ENCODE measurements at regions not wholly inside any gene's neighbourhood (a gene's known extent, or its start where the extent isn't known, plus 50 kb on each side); places are given as distances from the start of the nearest gene placed in this dataset.
"Not testable (repeated sequence)": the region's sequence is repeated elsewhere in the genome, so short reads cannot be mapped to it uniquely, and the experiment has no call there.

DNA sequence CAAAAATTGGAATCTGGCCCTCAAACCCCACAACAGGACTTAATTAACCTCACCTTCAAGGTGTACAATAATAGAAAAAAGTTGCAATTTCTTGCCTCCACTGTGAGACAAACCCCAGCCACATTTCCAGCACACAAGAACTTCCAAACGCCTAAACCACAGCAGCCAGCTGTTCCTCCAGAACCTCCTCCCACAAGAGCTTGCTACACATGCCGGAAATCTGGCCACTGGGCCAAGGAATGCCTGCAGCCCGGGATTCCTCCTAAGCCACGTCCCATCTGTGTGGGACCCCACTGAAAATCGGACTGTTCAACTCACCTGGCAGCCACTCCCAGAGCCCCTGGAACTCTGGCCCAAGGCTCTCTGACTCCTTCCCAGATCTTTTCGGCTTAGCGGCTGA is 315.9 kb upstream of the EDIL3 start:
- H3K4me1 ChIP-seq (replicated peaks in 1 of 4; ENCODE audit: control insufficient read depth in 3 of 4, insufficient read depth in 4 of 4, low read length in 3 of 4); H3K9me3 ChIP-seq (ENCODE audit: insufficient read depth in 2 of 2, low read depth in 1 of 2, low read length in 1 of 2); H3K23me2 ChIP-seq (ENCODE audit: low read depth, low read length); H2AK5ac ChIP-seq (ENCODE audit: low read depth, low read length); H4K20me1 ChIP-seq (replicated peaks in 1 of 2; ENCODE audit: control insufficient read depth in 1 of 2, insufficient read depth in 2 of 2, low read length in 2 of 2); H2BK12ac ChIP-seq (ENCODE audit: low read depth, low read length); H2AFZ ChIP-seq (ENCODE audit: low read length); H3K4me2 ChIP-seq (ENCODE audit: insufficient read depth in 1 of 2, low read depth in 2 of 2, low read length in 2 of 2); H3K56ac ChIP-seq (replicated peaks; ENCODE audit: insufficient read length, low read depth, low read length); H3K9ac ChIP-seq (replicated peaks in 1 of 4; ENCODE audit: extremely low read depth in 1 of 4, low read depth in 3 of 4, low read length in 3 of 4); H3K14ac ChIP-seq (ENCODE audit: insufficient read length); FAIRE-seq; H2BK15ac ChIP-seq (ENCODE audit: low read length); H3K79me1 ChIP-seq (ENCODE audit: low read depth, low read length); DNase-seq (ENCODE audit: low read depth in 1 of 2, low spot score in 2 of 2); H4K8ac ChIP-seq (ENCODE audit: extremely low read depth, insufficient read depth, low read length); H2BK5ac ChIP-seq (ENCODE audit: low read depth, low read length); H4K91ac ChIP-seq (replicated peaks; ENCODE audit: insufficient read length, low read length); POLR2A ChIA-PET (ENCODE audit: partially characterized antibody); H3K4ac ChIP-seq (replicated peaks; ENCODE audit: insufficient read length, low read depth, low read length); H3K4me3 ChIP-seq (ENCODE audit: extremely low read depth in 1 of 4, insufficient read depth in 2 of 4, low read depth in 3 of 4, low read length in 4 of 4); H3K18ac ChIP-seq (ENCODE audit: extremely low read depth, low read length); H4K5ac ChIP-seq (ENCODE audit: insufficient read length, low read depth, low read length); H3K23ac ChIP-seq (ENCODE audit: insufficient read length); H3K36me3 ChIP-seq (ENCODE audit: control insufficient read depth in 2 of 4, insufficient read depth in 4 of 4, low read length in 3 of 4); H3K27ac ChIP-seq (ENCODE audit: low read depth, low read length); H3K79me2 ChIP-seq (ENCODE audit: control insufficient read depth in 1 of 2, insufficient read depth in 2 of 2, low read length in 2 of 2); H2BK120ac ChIP-seq (replicated peaks; ENCODE audit: low read depth, low read length); H2BK20ac ChIP-seq (ENCODE audit: low read length); CTCF ChIA-PET (ENCODE audit: partially characterized antibody); H3K27me3 ChIP-seq (replicated peaks in 1 of 4; ENCODE audit: control insufficient read depth in 3 of 4, extremely low read depth in 1 of 4, insufficient read depth in 3 of 4, low read length in 3 of 4): not testable (repeated sequence)
- WGBS, 2 experiments (ENCODE audit: extremely low coverage in 1 of 2, insufficient coverage in 1 of 2, insufficient read length in 1 of 2, insufficient replicate concordance in 2 of 2, low coverage in 1 of 2, low lambda C conversion rate in 2 of 2, missing lambda C conversion rate in 1 of 2) = 80% methylated on average over 2 of the region's 7 CpGs; no CpG with 5 or more reads in 1 of the 2 experiments

All from H1 (cell line).